A549 (cell line): ENCODE measurements at regions not wholly inside any gene's neighbourhood (a gene's known extent, or its start where the extent isn't known, plus 50 kb on each side); places are given as distances from the start of the nearest gene placed in this dataset.

ENCODE experiments used
- ATAC-seq, 2 experiments: fragments of 200-7000 bp in 1 of 2; fragments of >200 bp in 1 of 2; cut with Nextera tagmentation in 1 of 2; cut with Tn5 transposase in 1 of 2; 3 replicates each; pipeline versions ENCODE4 v1.8.0 to v1.9.1; 2018 to 2020; ENCODE audit warnings: mild to moderate bottlenecking in 1 of 2, moderate library complexity in 1 of 2
- CTCF ChIA-PET: fragments of 300-600 bp; sonication (Branson Sonifier 250); formaldehyde crosslinking; extraction: SDS; loops from one replicate; lab custom pipeline; 2021; ENCODE audit warnings: antibody characterized with exemption, inconsistent platforms; lab: Yijun Ruan, JAX
- POLR2A ChIA-PET: fragments of 350-600 bp; formaldehyde crosslinking; extraction: SDS; loops from one replicate; lab custom pipeline; 2021; ENCODE audit warnings: antibody characterized with exemption, inconsistent platforms; lab: Yijun Ruan, JAX
- DNase-seq, 2 experiments: peaks; one replicate each; pipeline versions ENCODE4 v3.0.0 to v3.0.0-alpha.2; 2011 to 2016; ENCODE audit warnings: low read depth in 1 of 2, low spot score in 1 of 2
- FAIRE-seq: peaks from 2 replicates; lab custom pipeline; 2011; peaks lifted over from hg19 to GRCh38; lab: Jason Lieb, UNC
- H3K27ac ChIP-seq, 2 experiments: fragments of >200 bp; sonication (Bioruptor Twin); formaldehyde crosslinking; 3 replicates each; pipeline ENCODE4 v1.5.1; 2016 to 2017
- H3K4me1 ChIP-seq: fragments of >200 bp; sonication (Bioruptor Twin); formaldehyde crosslinking; 3 replicates; pipeline ENCODE4 v1.6.1; 2016
- H3K4me2 ChIP-seq: fragments of >200 bp; sonication (Bioruptor Twin); formaldehyde crosslinking; 3 replicates; pipeline ENCODE4 v1.6.1; 2016
- H3K4me3 ChIP-seq: fragments of >200 bp; sonication (Bioruptor Twin); formaldehyde crosslinking; 3 replicates; pipeline ENCODE4 v1.5.1; 2016
- H3K9me3 ChIP-seq: fragments of >200 bp; sonication (Bioruptor Twin); formaldehyde crosslinking; 3 replicates; pipeline ENCODE4 v1.6.1; 2016
- ATOH8 ChIP-seq: fragments of 250-450 bp; sonication (Bioruptor Pico); IDR thresholded peaks from 2 replicates; pipeline ENCODE4 v1.5.0; 2020; ENCODE audit warnings: low read depth, mild to moderate bottlenecking, moderate library complexity
- ELK1 ChIP-seq: fragments of 150-350 bp; IDR thresholded peaks from 2 replicates; pipeline ENCODE4 v1.6.1; 2014; ENCODE audit warnings: low read depth, mild to moderate bottlenecking, low read length
- ESRRA ChIP-seq: fragments of 150-350 bp; IDR thresholded peaks from 2 replicates; pipeline ENCODE4 v1.6.1; 2014; ENCODE audit warnings: mild to moderate bottlenecking, low read length, borderline replicate concordance
- FOXS1 ChIP-seq: fragments of 250-450 bp; sonication (Bioruptor Pico); IDR thresholded peaks from 2 replicates; pipeline ENCODE4 v1.5.0; 2020; ENCODE audit warnings: mild to moderate bottlenecking, moderate library complexity
- GATA3 ChIP-seq: IDR thresholded peaks from 2 replicates; pipeline ENCODE4 v1.6.1; 2012; ENCODE audit warnings: borderline replicate concordance
- HES2 ChIP-seq: fragments of >200 bp; sonication (Bioruptor Twin); formaldehyde crosslinking; IDR thresholded peaks from 2 replicates; pipeline ENCODE4 v1.6.1; 2016
- HEYL ChIP-seq: fragments of 250-450 bp; sonication (Bioruptor Pico); IDR thresholded peaks from 2 replicates; pipeline ENCODE4 v1.8.0; 2021; ENCODE audit warnings: mild to moderate bottlenecking, moderate library complexity
- HOXB13 ChIP-seq: fragments of 250-450 bp; sonication (Bioruptor Pico); IDR thresholded peaks from 2 replicates; pipeline ENCODE4 v1.5.0; 2020; ENCODE audit warnings: low read depth, mild to moderate bottlenecking, moderate library complexity
- JUN ChIP-seq, 2 experiments: fragments of >200 bp; sonication (Bioruptor Twin); formaldehyde crosslinking; IDR thresholded peaks; 2 replicates in 1 of 2; 3 replicates in 1 of 2; pipeline ENCODE4 v1.6.1; 2016 to 2017
- KDM5A ChIP-seq: fragments of 200-600 bp; sonication (generic); IDR thresholded peaks from 2 replicates; pipeline ENCODE4 v1.6.1; 2016; ENCODE audit warnings: antibody characterized with exemption, mild to moderate bottlenecking
- MAFK ChIP-seq: fragments of 450-650 bp; IDR thresholded peaks from 2 replicates; pipeline ENCODE4 v1.6.1; 2014; ENCODE audit not compliant: partially characterized antibody
- MAX ChIP-seq: IDR thresholded peaks from 2 replicates; pipeline ENCODE4 v1.6.1; 2012
- MAZ ChIP-seq: fragments of 150-350 bp; IDR thresholded peaks from 2 replicates; pipeline ENCODE4 v1.6.1; 2014; ENCODE audit warnings: antibody characterized with exemption, low read depth, low read length, borderline replicate concordance
- PBX3 ChIP-seq: IDR thresholded peaks from 2 replicates; pipeline ENCODE4 v1.6.1; 2012
- PHF8 ChIP-seq: fragments of 200-600 bp; sonication (generic); IDR thresholded peaks from 2 replicates; pipeline ENCODE4 v1.6.1; 2016; ENCODE audit warnings: low read depth, mild to moderate bottlenecking, antibody characterized with exemption, moderate library complexity, borderline replicate concordance
- POLR2AphosphoS2 ChIP-seq: conservative IDR thresholded peaks from 2 replicates; pipeline ENCODE4 v1.6.1; 2012; ENCODE audit warnings: low read length, improper control_type of control experiment, inconsistent platforms
- RARB ChIP-seq: fragments of 250-450 bp; sonication (Bioruptor Pico); IDR thresholded peaks from 2 replicates; pipeline ENCODE4 v1.8.0; 2021; ENCODE audit warnings: mild to moderate bottlenecking, moderate library complexity
- RCOR1 ChIP-seq: fragments of 150-350 bp; IDR thresholded peaks from 2 replicates; pipeline ENCODE4 v1.6.1; 2014; ENCODE audit warnings: antibody characterized with exemption, low read length, low read depth
- RNF2 ChIP-seq: fragments of 200-600 bp; sonication (generic); IDR thresholded peaks from 2 replicates; pipeline ENCODE4 v1.6.1; 2016; ENCODE audit warnings: low read depth, mild to moderate bottlenecking, antibody characterized with exemption, moderate library complexity, borderline replicate concordance
- ZC3H11A ChIP-seq: fragments of 450-650 bp; IDR thresholded peaks from 2 replicates; pipeline ENCODE4 v1.6.1; 2014; ENCODE audit warnings: antibody characterized with exemption, mild to moderate bottlenecking
- WGBS: methylation state at CpG from one replicate; pipeline ENCODE4 v1.1.6; 2017; ENCODE audit errors: missing lambda C conversion rate; 5-methylcytosine and 5-hydroxymethylcytosine counted together

- TF ChIP-seq ELK1, result no peak
- TF ChIP-seq ESRRA, result no peak
- TF ChIP-seq RARB, result no peak
Measured at GRCh38 chrX:44440006-44440405, 96.5 kb upstream of the EFHC2 start (continued).

GRCh38 chrX:44439242-44439794 lies 95.8 kb upstream of the EFHC2 start:
- H3K4me3 ChIP-seq, result no peak overlapping the region
- no peak for TF ChIP-seq ATOH8 (CRISPR knock-in tag)
- TF ChIP-seq MAFK, result peak; percentile 61
- peak overlapping the region; percentile 38 for H3K4me2 ChIP-seq
- DNase-seq, result peak in 1 of 2 experiments; percentile 28
- FAIRE-seq, result no peak
- no peaks in the 10 kb centered on the region for H3K9me3 ChIP-seq
- no peak overlapping the region for H3K27ac ChIP-seq
- WGBS, result 5% methylated on average over 2 of the region's 2 CpGs
- peak; percentile 39 to 53; a peak in 3 of 6 replicates for ATAC-seq
- CTCF ChIA-PET, result interaction anchor here (1.8 kb wide), 1 partner anchor 13 kb away, joined by 4 read pairs; no protein-coding TSS in a partner anchor
- POLR2A ChIA-PET, result no interaction called here
- peaks cover 11% of the 10 kb centered on the region for H3K4me1 ChIP-seq

GRCh38 chrX:44435047-44435446 lies 91.6 kb upstream of the EFHC2 start:
- Histone ChIP-seq H3K4me3 (no peak overlapping the region), H3K4me1 (peaks cover 32% of the 10 kb centered on the region), H3K4me2 (no peak overlapping the region), H3K9me3 (no peaks in the 10 kb centered on the region), H3K27ac (no peak overlapping the region)
- DNase-seq (no peak), ATAC-seq (no peak), FAIRE-seq (no peak)
- CTCF ChIA-PET, result no interaction called here
- TF ChIP-seq PBX3 (no peak), ELK1 (no peak), HES2 (no peak), MAX (no peak), PHF8 (no peak), ZC3H11A (no peak), KDM5A (no peak), HOXB13 (CRISPR knock-in tag) (no peak), GATA3 (no peak), FOXS1 (CRISPR knock-in tag) (no peak), ESRRA (no peak), RCOR1 (no peak), POLR2AphosphoS2 (no peak), HEYL (no peak), MAZ (no peak), JUN (IDR thresholded peaks at IDR 0.05) (no peak), RNF2 (no peak)
- POLR2A ChIA-PET, result no interaction called here
